ENCODE measurements at regions not wholly inside any gene's neighbourhood (a gene's known extent, or its start where the extent isn't known, plus 50 kb on each side); places are given as distances from the start of the nearest gene placed in this dataset.

DNA sequence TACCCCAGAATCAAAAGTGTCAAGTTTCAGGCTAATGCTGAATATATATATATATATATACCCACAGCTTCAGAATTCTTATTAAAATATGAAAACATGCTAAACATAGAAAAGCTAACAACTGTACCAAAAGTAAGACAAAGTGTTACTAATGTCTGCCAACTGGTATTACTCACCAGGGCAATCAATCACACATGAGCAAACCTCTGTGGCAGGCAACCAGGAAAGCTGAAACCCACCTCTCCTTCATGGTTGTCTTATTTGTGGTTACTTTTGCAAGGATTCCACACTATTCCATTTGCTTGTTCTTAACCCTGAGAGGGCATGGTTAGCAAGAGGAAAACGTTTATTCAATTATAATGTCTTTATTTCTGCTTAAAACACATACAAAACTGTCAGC lies 512.3 kb upstream of the MDFIC2 start:
- Histone ChIP-seq H3K27ac (no peak overlapping the region), H3K9me3 (no peaks in the 10 kb centered on the region), H3K4me1 (no peaks in the 10 kb centered on the region), H3K27me3 (no peaks in the 10 kb centered on the region), H3K36me3 (no peaks in the 10 kb centered on the region), H3K4me3 (no peak overlapping the region)
- WGBS, 5 donors, result 26 to 43% (median 43%) methylated on average over 1 of the region's 1 CpG
- peak in 1 of 2 donors; percentile 37 for DNase-seq
- TF ChIP-seq, protein P1, sequence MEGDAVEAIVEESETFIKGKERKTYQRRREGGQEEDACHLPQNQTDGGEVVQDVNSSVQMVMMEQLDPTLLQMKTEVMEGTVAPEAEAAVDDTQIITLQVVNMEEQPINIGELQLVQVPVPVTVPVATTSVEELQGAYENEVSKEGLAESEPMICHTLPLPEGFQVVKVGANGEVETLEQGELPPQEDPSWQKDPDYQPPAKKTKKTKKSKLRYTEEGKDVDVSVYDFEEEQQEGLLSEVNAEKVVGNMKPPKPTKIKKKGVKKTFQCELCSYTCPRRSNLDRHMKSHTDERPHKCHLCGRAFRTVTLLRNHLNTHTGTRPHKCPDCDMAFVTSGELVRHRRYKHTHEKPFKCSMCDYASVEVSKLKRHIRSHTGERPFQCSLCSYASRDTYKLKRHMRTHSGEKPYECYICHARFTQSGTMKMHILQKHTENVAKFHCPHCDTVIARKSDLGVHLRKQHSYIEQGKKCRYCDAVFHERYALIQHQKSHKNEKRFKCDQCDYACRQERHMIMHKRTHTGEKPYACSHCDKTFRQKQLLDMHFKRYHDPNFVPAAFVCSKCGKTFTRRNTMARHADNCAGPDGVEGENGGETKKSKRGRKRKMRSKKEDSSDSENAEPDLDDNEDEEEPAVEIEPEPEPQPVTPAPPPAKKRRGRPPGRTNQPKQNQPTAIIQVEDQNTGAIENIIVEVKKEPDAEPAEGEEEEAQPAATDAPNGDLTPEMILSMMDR (IDR thresholded peaks at IDR 0.05), result no peak
- intact Hi-C loops (cut with DNase I; ENCODE audit: low total_unique reads), result no loop called here

- Histone ChIP-seq H3K36me3 (no peaks in the 10 kb centered on the region), H3K4me1 (no peaks in the 10 kb centered on the region), H3K4me3 (no peak overlapping the region), H3K9me3 (no peaks in the 10 kb centered on the region), H3K27ac (no peak overlapping the region), H3K27me3 (no peaks in the 10 kb centered on the region)
- no peak for DNase-seq
- intact Hi-C loops (cut with DNase I; ENCODE audit: low total_unique reads), result no loop called here
- WGBS, 5 donors, result 73 to 100% (median 89%) methylated on average over 2 of the region's 2 CpGs
- TF ChIP-seq EP300 (IDR thresholded peaks at IDR 0.05) (no peak), POLR2AphosphoS5 (IDR thresholded peaks at IDR 0.05) (no peak), POLR2A (IDR thresholded peaks at IDR 0.05) (no peak)
- TF ChIP-seq, protein P1 (IDR thresholded peaks at IDR 0.05), result no peak
Measured at GRCh38 chr3:70824078-70824477, 511.6 kb upstream of the MDFIC2 start.

DNA sequence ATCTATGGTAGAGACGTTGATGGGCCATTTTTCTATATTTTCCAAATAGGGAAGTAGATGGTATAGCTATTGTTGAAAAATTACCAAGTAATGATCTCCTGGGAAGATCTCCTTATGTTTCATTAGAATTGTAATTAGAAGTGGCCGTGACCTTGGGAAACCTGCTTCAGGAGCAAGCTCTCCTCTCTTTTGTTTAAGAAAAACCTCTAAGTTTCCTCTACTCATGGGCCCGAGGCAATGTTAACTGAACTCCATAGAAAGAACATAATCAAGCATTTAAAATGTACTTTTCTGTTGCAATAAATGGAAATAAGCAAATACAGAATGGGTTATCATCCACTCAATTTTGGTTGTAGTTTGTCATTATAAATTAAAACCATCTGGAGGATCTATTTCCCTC lies 511.2 kb upstream of the MDFIC2 start:
- Histone ChIP-seq H3K4me3 (no peak overlapping the region), H3K9me3 (no peaks in the 10 kb centered on the region), H3K36me3 (no peaks in the 10 kb centered on the region), H3K27me3 (no peaks in the 10 kb centered on the region), H3K4me1 (no peaks in the 10 kb centered on the region), H3K27ac (no peak overlapping the region)
- intact Hi-C loops (cut with DNase I; ENCODE audit: low total_unique reads), result no loop called here
- no peak for DNase-seq
- no peak for TF ChIP-seq POLR2AphosphoS5 (IDR thresholded peaks at IDR 0.05)
- no peak for TF ChIP-seq EP300 (IDR thresholded peaks at IDR 0.05)
- TF ChIP-seq POLR2A (IDR thresholded peaks at IDR 0.05), result no peak
- TF ChIP-seq, protein P1 (IDR thresholded peaks at IDR 0.05), result no peak
- WGBS, 5 donors, result 59 to 75% (median 70%) methylated on average over 3 of the region's 3 CpGs

GRCh38 chr3:70822669-70823068 lies 510.2 kb upstream of the MDFIC2 start:
- H3K4me3 ChIP-seq, result no peak overlapping the region
- TF ChIP-seq EP300 (IDR thresholded peaks at IDR 0.05), result no peak
- no peak for TF ChIP-seq POLR2AphosphoS5 (IDR thresholded peaks at IDR 0.05)
- TF ChIP-seq, protein P1 (IDR thresholded peaks at IDR 0.05), result no peak
- TF ChIP-seq POLR2A (IDR thresholded peaks at IDR 0.05), result no peak
- DNase-seq, result no peak
- H3K27me3 ChIP-seq, result no peaks in the 10 kb centered on the region
- H3K36me3 ChIP-seq, result no peaks in the 10 kb centered on the region
- 61 to 75% (median 70%) methylated on average over 7 of the region's 7 CpGs for WGBS, 5 donors
- no peaks in the 10 kb centered on the region for H3K4me1 ChIP-seq
- intact Hi-C loops (cut with DNase I; ENCODE audit: low total_unique reads), result no loop called here
- H3K9me3 ChIP-seq, result no peaks in the 10 kb centered on the region
- H3K27ac ChIP-seq, result no peak overlapping the region

All from stomach (tissue), 8 donors.